ENCODE measurements at regions not wholly inside any gene's neighbourhood (a gene's known extent, or its start where the extent isn't known, plus 50 kb on each side); places are given as distances from the start of the nearest gene placed in this dataset.

GRCh38 chrX:74187211-74187610 lies 116.8 kb upstream of the ZCCHC13 start:
- TF ChIP-seq CTCF (IDR thresholded peaks at IDR 0.05) (no peak), POLR2A (IDR thresholded peaks at IDR 0.05) (no peak)

Data from testis (tissue), 2 donors.